ENCODE measurements at regions not wholly inside any gene's neighbourhood (a gene's known extent, or its start where the extent isn't known, plus 50 kb on each side); places are given as distances from the start of the nearest gene placed in this dataset.

GRCh38 chr15:88323976-88324740 lies 67.6 kb upstream of the NTRK3 start:
- DNase-seq (no peak), ATAC-seq (no peak)
- intact Hi-C loops (cut with DNase I), result no loop called here

- ATAC-seq (no peak), DNase-seq (no peak)
- intact Hi-C loops (cut with DNase I), result no loop called here
Observed at GRCh38 chr15:88323468-88323867, 66.9 kb upstream of the NTRK3 start.

GRCh38 chr15:88322461-88322860 lies 65.9 kb upstream of the NTRK3 start:
- DNase-seq, result no peak
- intact Hi-C loops (cut with DNase I), result no loop called here
- ATAC-seq, result no peak

- ATAC-seq (no peak), DNase-seq (no peak)
- intact Hi-C loops (cut with DNase I), result no loop called here
Observed at GRCh38 chr15:88321271-88321670, 64.7 kb upstream of the NTRK3 start.

GRCh38 chr15:88316586-88316985 lies 60.0 kb upstream of the NTRK3 start:
- no peak for ATAC-seq
- intact Hi-C loops (cut with DNase I), result no loop called here
- DNase-seq, result no peak

GRCh38 chr15:88315221-88315878 lies 58.8 kb upstream of the NTRK3 start:
- DNase-seq (no peak), ATAC-seq (no peak)
- intact Hi-C loops (cut with DNase I), result no loop called here

- ATAC-seq (no peak), DNase-seq (no peak)
- intact Hi-C loops (cut with DNase I), result no loop called here
Observed at GRCh38 chr15:88312941-88313579, 56.5 kb upstream of the NTRK3 start.

- intact Hi-C loops (cut with DNase I), result no loop called here
- no peak for DNase-seq
- no peak for ATAC-seq
Observed at GRCh38 chr15:88309363-88309762, 52.8 kb upstream of the NTRK3 start.

GRCh38 chr15:88307344-88307743 lies 50.8 kb upstream of the NTRK3 start:
- ATAC-seq (no peak), DNase-seq (no peak)
- intact Hi-C loops (cut with DNase I), result no loop called here

Data from left cardiac atrium (tissue), 4 donors.